Esophagus muscularis mucosa (tissue), 3 donors: ENCODE measurements at regions not wholly inside any gene's neighbourhood (a gene's known extent, or its start where the extent isn't known, plus 50 kb on each side); places are given as distances from the start of the nearest gene placed in this dataset.

Experiments
- POLR2A ChIP-seq: fragments of 450-650 bp; IDR thresholded peaks from one replicate; pipeline ENCODE4 v1.6.1; 2017; ENCODE audit warnings: antibody characterized with exemption, moderate library complexity, mild to moderate bottlenecking, low read depth
- POLR2AphosphoS5 ChIP-seq, 2 donors: sonication (generic); formaldehyde crosslinking; IDR thresholded peaks; one replicate each; pipeline ENCODE4 v1.6.1; 2017; ENCODE audit warnings: antibody characterized with exemption in 2 of 2
- TF ChIP-seq, protein P1 (sequence below), 3 experiments: fragments of 200-600 bp in 2 of 3; fragments of 450-650 bp in 1 of 3; sonication (generic) in 2 of 3; IDR thresholded peaks; one replicate each; pipeline ENCODE4 v1.5.1; 2017 to 2019; ENCODE audit warnings: antibody characterized with exemption in 3 of 3, mild to moderate bottlenecking in 2 of 3, moderate library complexity in 1 of 3

GRCh38 chr1:204780630-204781029, 90.0 kb upstream of the NFASC start:
- TF ChIP-seq, protein P1, sequence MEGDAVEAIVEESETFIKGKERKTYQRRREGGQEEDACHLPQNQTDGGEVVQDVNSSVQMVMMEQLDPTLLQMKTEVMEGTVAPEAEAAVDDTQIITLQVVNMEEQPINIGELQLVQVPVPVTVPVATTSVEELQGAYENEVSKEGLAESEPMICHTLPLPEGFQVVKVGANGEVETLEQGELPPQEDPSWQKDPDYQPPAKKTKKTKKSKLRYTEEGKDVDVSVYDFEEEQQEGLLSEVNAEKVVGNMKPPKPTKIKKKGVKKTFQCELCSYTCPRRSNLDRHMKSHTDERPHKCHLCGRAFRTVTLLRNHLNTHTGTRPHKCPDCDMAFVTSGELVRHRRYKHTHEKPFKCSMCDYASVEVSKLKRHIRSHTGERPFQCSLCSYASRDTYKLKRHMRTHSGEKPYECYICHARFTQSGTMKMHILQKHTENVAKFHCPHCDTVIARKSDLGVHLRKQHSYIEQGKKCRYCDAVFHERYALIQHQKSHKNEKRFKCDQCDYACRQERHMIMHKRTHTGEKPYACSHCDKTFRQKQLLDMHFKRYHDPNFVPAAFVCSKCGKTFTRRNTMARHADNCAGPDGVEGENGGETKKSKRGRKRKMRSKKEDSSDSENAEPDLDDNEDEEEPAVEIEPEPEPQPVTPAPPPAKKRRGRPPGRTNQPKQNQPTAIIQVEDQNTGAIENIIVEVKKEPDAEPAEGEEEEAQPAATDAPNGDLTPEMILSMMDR (IDR thresholded peaks at IDR 0.05) = no peak
- TF ChIP-seq POLR2AphosphoS5 (IDR thresholded peaks at IDR 0.05) = no peak
- no peak for TF ChIP-seq POLR2A
